ENCODE measurements at regions not wholly inside any gene's neighbourhood (a gene's known extent, or its start where the extent isn't known, plus 50 kb on each side); places are given as distances from the start of the nearest gene placed in this dataset.

DNA sequence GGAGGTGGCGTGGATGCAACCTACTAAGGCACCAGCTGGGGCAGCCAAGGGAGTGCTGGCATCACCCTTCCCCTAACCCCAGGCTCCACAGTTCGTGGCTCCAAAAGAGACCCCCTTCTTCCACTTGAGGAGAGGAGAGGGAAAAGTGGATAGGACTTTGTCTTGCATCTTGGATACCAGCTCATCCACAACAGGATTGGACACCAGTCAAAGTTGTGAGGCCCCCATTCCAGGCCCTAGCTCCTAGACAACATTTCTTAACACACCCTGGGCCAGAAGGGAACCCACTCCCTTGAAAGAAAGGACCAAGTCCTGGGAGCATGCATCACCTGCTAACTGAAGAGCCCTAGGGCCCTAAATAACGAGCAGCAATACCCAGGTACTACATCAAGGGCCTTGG is 372.6 kb upstream of the PLXNA2 start:
- DNase-seq (ENCODE audit: low spot score) (no peak), ATAC-seq (ENCODE audit: low read depth) (no peak)
- no peak overlapping the region for H3K4me3 ChIP-seq (ENCODE audit: severe bottlenecking)
- no peaks in the 10 kb centered on the region for H3K4me1 ChIP-seq (ENCODE audit: insufficient read depth, poor library complexity, severe bottlenecking)
- TF ChIP-seq, protein P1, sequence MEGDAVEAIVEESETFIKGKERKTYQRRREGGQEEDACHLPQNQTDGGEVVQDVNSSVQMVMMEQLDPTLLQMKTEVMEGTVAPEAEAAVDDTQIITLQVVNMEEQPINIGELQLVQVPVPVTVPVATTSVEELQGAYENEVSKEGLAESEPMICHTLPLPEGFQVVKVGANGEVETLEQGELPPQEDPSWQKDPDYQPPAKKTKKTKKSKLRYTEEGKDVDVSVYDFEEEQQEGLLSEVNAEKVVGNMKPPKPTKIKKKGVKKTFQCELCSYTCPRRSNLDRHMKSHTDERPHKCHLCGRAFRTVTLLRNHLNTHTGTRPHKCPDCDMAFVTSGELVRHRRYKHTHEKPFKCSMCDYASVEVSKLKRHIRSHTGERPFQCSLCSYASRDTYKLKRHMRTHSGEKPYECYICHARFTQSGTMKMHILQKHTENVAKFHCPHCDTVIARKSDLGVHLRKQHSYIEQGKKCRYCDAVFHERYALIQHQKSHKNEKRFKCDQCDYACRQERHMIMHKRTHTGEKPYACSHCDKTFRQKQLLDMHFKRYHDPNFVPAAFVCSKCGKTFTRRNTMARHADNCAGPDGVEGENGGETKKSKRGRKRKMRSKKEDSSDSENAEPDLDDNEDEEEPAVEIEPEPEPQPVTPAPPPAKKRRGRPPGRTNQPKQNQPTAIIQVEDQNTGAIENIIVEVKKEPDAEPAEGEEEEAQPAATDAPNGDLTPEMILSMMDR (IDR thresholded peaks at IDR 0.05; ENCODE audit: poor library complexity, severe bottlenecking) = no peak
- H3K27ac ChIP-seq (ENCODE audit: poor library complexity, severe bottlenecking) = no peak overlapping the region
- no peaks in the 10 kb centered on the region for H3K36me3 ChIP-seq (ENCODE audit: low read depth)
- no peaks in the 10 kb centered on the region for H3K9me3 ChIP-seq (ENCODE audit: severe bottlenecking)
- H3K27me3 ChIP-seq (ENCODE audit: insufficient read depth, poor library complexity, severe bottlenecking) = no peaks in the 10 kb centered on the region

DNA sequence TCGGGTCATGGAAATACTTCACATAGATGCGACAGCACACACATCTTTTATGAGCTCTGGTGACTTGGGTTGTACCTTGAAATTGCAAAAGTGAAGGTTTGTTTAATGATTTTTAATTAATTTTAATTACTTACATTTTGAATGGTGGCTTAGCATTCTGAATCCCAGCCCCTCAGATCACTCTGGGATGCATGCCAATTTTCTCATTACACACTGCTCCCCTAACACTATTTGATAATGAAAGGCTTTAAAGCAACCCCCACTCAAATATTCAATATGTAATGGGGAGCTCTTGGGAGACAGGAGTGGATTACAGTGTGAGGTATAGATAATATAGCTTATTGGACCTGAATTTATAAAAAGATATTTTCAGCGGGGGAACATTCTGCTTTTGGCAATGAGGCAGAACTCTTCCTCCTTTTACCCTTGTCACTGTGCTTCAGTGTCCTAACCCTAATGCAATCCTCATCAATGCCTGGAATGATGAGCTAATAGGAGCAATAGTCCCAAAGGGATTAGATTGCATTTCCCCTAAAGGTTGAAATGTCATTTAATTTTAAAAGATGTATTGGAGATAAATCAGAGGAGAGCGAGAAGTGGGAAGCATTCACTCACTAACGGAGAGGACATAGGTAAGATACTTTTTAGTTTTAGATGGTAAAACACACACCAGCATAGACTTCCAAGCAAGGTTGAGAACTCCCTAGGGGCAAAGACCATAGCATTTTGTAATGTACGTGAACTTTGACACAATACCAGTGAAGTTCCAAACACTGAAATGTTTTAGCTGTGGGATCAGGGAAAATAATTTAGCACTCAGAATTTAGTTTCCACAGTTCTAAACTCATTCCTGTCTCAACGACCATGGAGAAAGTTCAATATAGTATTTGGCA is 384.1 kb upstream of the PLXNA2 start:
- H3K27me3 ChIP-seq (ENCODE audit: insufficient read depth, poor library complexity, severe bottlenecking) = no peaks in the 10 kb centered on the region
- no peaks in the 10 kb centered on the region for H3K36me3 ChIP-seq (ENCODE audit: low read depth)
- TF ChIP-seq, protein P1 (IDR thresholded peaks at IDR 0.05; ENCODE audit: poor library complexity, severe bottlenecking) = no peak
- DNase-seq (ENCODE audit: low spot score) (no peak), ATAC-seq (ENCODE audit: low read depth) (no peak)
- no peaks in the 10 kb centered on the region for H3K9me3 ChIP-seq (ENCODE audit: severe bottlenecking)
- H3K27ac ChIP-seq (ENCODE audit: poor library complexity, severe bottlenecking) = no peak overlapping the region
- no peaks in the 10 kb centered on the region for H3K4me1 ChIP-seq (ENCODE audit: insufficient read depth, poor library complexity, severe bottlenecking)
- H3K4me3 ChIP-seq (ENCODE audit: severe bottlenecking) = no peak overlapping the region

DNA sequence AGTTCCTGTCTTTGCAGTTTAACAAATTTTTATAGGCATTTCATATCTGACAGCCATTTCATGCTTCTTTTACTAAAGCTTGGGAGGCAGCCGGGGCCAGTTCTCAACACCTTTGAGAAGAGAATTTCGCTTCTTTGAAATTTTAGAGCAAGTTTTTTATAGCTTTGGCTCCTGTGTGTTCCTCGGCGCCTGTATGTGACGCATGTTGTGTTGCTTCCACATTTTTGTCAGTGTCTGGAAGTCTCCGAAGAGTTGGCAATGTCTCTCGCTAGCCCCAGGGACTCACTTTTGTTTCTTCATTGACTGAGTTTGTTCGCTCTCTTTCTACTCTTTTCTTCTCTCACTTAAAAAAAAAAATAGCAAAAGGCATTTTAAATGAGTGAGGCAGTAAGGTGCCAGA is 386.9 kb upstream of the PLXNA2 start:
- no peak overlapping the region for H3K4me3 ChIP-seq (ENCODE audit: severe bottlenecking)
- TF ChIP-seq, protein P1 (IDR thresholded peaks at IDR 0.05; ENCODE audit: poor library complexity, severe bottlenecking) = no peak
- no peaks in the 10 kb centered on the region for H3K9me3 ChIP-seq (ENCODE audit: severe bottlenecking)
- H3K4me1 ChIP-seq (ENCODE audit: insufficient read depth, poor library complexity, severe bottlenecking) = no peaks in the 10 kb centered on the region
- no peaks in the 10 kb centered on the region for H3K27me3 ChIP-seq (ENCODE audit: insufficient read depth, poor library complexity, severe bottlenecking)
- ATAC-seq (ENCODE audit: low read depth) (no peak), DNase-seq (ENCODE audit: low spot score) (no peak)
- no peaks in the 10 kb centered on the region for H3K36me3 ChIP-seq (ENCODE audit: low read depth)
- no peak overlapping the region for H3K27ac ChIP-seq (ENCODE audit: poor library complexity, severe bottlenecking)

DNA sequence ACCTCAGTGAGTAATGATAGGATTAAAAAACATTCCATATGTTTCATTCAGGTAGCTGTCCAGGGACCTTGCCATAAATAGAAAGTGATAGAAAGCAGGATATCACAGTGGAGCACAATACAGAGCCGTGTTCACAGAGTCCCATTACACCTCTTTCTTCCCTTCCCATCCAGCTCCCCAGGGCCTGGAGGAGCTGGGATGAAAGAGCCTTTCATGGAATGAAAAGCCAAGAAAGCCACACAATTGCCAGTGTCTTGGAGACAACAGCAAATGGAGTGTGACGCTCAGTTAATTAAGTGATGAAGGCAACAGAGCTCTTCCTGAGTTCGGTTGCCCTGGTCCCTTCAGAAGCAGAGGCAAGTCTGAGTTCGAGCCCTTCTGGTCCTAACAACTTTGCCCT is 387.3 kb upstream of the PLXNA2 start:
- Histone ChIP-seq H3K4me3 (ENCODE audit: severe bottlenecking) (no peak overlapping the region), H3K9me3 (ENCODE audit: severe bottlenecking) (no peaks in the 10 kb centered on the region), H3K27ac (ENCODE audit: poor library complexity, severe bottlenecking) (no peak overlapping the region), H3K36me3 (ENCODE audit: low read depth) (no peaks in the 10 kb centered on the region), H3K4me1 (ENCODE audit: insufficient read depth, poor library complexity, severe bottlenecking) (no peaks in the 10 kb centered on the region), H3K27me3 (ENCODE audit: insufficient read depth, poor library complexity, severe bottlenecking) (no peaks in the 10 kb centered on the region)
- DNase-seq (ENCODE audit: low spot score) = no peak
- TF ChIP-seq, protein P1 (IDR thresholded peaks at IDR 0.05; ENCODE audit: poor library complexity, severe bottlenecking) = no peak
- no peak for ATAC-seq (ENCODE audit: low read depth)

Measured in RWPE2 (cell line).